Large intestine (tissue), 3 donors: ENCODE measurements at regions not wholly inside any gene's neighbourhood (a gene's known extent, or its start where the extent isn't known, plus 50 kb on each side); places are given as distances from the start of the nearest gene placed in this dataset.

Experiments used
- DNase-seq, 2 donors: peaks; one replicate each; pipeline versions ENCODE4 v3.0.0 to v3.0.0-alpha.2; 2013
- H3K27ac ChIP-seq: one replicate; pipeline ENCODE4 v1.5.1; 2013; ENCODE audit warnings: low read length
- H3K27me3 ChIP-seq: 2 replicates; pipeline ENCODE4 v1.6.1; 2013; ENCODE audit warnings: low read length; ENCODE audit not compliant: control insufficient read depth, insufficient read depth
- H3K36me3 ChIP-seq: 2 replicates; pipeline ENCODE4 v1.6.1; 2013; ENCODE audit warnings: low read length; ENCODE audit not compliant: control insufficient read depth, insufficient read depth
- H3K4me1 ChIP-seq: one replicate; pipeline ENCODE4 v1.6.1; 2013; ENCODE audit warnings: low read length; ENCODE audit not compliant: control insufficient read depth, insufficient read depth
- H3K4me3 ChIP-seq: one replicate; pipeline ENCODE4 v1.5.1; 2013; ENCODE audit warnings: low read length
- H3K9me3 ChIP-seq: one replicate; pipeline ENCODE4 v1.6.1; 2013; ENCODE audit warnings: mild to moderate bottlenecking, low read depth, low read length, moderate library complexity; ENCODE audit not compliant: control insufficient read depth
- WGBS: methylation state at CpG from one replicate; pipeline ENCODE4 v1.1.5; 2013; ENCODE audit warnings: low lambda C conversion rate; ENCODE audit not compliant: insufficient coverage; 5-methylcytosine and 5-hydroxymethylcytosine counted together

DNA sequence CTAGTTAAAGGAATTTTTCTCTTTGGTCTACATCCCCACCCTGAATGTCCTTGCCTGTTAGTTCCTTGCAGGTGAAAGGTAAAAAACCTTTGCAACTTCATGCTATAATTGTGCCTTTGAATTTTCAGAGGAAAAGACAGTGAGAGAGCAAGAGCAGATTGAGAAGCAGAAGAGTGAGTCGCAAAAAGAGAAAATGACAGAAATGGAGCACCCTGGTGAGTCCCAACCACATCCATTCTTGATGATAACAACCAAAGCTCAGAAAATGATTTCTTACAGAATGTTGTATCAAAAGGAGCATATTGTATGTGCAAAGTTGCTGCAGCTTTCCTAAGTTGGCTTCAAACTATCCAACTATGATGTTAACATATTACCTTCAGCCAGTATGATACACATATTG lies 165.2 kb upstream of the CENPW start:
- WGBS = no CpG with 5 or more reads among the region's 1 CpG

DNA sequence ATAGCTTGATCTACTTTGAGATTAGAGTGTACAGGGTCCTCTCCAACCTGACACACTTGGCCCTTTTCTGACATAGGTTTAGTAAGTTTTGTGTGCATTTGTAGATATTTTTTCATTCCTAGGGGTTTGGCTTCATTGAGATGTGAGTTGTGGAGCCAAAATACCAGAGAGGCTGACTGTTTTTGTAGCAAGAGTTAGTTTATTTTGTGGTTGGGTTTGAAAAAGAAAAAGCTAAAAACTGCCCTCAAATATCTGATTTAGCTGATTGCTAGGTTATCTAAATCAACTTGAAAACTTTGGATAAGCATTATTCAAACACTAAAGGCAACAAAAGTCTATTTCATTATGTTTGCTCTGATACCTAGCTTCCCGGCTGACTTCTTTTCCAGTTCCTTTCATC lies 164.7 kb upstream of the CENPW start:
- 71% methylated on average over 1 of the region's 1 CpG for WGBS
- Histone ChIP-seq H3K4me1 (no peaks in the 10 kb centered on the region), H3K27me3 (no peaks in the 10 kb centered on the region), H3K27ac (no peak overlapping the region), H3K9me3 (no peaks in the 10 kb centered on the region), H3K36me3 (no peaks in the 10 kb centered on the region), H3K4me3 (no peak overlapping the region)
- no peak for DNase-seq

More for the DNA sequence above, 165.2 kb upstream of the CENPW start:
- H3K27ac ChIP-seq = no peak overlapping the region
- no peak for DNase-seq
- H3K9me3 ChIP-seq = no peaks in the 10 kb centered on the region
- H3K4me3 ChIP-seq = no peak overlapping the region
- H3K36me3 ChIP-seq = no peaks in the 10 kb centered on the region
- H3K4me1 ChIP-seq = no peaks in the 10 kb centered on the region
- no peaks in the 10 kb centered on the region for H3K27me3 ChIP-seq

DNA sequence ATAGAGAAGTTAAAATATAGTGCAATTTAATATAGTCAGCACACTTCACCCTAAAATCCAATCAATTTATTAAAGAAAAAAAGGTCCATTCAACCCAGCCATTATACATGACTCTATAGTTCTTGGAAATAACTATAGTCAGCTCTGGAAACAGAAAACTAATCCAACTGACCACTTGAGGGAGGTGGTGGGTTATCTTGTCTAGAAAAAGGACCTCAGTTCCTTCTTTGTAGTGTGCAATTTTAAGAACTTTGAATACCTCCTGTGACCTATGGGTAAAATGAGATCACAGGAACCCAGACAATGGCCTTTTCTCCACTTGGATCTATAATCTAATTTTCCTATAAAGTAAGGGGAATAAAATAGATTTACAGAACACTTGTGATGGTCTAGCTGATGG lies 163.6 kb upstream of the CENPW start:
- Histone ChIP-seq H3K36me3 (no peaks in the 10 kb centered on the region), H3K4me3 (no peak overlapping the region), H3K27ac (no peak overlapping the region), H3K9me3 (no peaks in the 10 kb centered on the region), H3K27me3 (no peaks in the 10 kb centered on the region), H3K4me1 (no peaks in the 10 kb centered on the region)
- no peak for DNase-seq

DNA sequence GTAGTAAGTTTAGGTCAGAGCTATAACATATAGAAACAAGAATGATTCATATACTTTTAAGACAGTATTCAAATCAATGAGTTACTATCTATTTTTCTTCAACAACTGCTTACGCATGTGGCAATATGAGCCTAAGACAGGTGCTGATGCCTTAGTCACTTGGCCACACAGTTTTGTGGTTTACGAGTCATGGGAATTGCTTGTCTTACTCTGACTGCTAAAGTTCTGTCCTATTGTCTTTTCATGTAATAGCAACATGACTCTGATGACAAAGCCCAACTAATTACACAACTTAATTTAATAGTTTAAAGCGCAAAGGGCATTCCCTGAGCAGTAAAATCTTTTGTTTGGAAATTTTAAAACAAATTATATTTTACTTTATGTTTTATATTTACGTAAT lies 159.3 kb upstream of the CENPW start:
- no peaks in the 10 kb centered on the region for H3K27me3 ChIP-seq
- no peaks in the 10 kb centered on the region for H3K36me3 ChIP-seq
- H3K9me3 ChIP-seq = no peaks in the 10 kb centered on the region
- H3K4me3 ChIP-seq = no peak overlapping the region
- H3K27ac ChIP-seq = no peak overlapping the region
- no peak for DNase-seq
- H3K4me1 ChIP-seq = peaks cover 7% of the 10 kb centered on the region
- WGBS = 100% methylated on average over 3 of the region's 4 CpGs

DNA sequence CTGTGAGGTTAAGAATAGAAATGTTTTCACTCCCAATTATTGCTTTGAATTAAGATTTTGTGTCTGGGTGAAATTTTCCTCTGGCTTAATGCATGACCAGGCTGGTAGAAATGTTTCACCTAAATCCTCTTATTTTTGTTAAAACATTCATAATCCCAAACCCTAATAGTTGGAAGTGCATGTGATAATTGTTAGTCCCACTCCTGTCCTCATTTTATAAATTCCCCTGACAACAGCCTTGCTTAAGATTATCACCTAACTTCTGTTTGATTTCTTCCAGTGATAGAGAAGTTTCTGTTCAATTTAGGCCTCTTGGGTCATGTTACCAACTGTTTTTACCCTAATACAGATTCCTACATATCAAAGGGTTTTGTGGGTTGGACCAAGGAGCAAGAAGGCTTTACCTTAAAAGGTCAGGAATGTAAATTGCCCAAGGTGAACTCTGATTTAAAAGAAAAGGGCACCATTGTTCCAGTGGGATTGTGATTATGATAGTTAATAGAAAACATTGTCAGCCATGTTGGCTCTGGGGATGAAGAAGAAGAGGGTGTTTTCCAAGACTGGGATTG lies 158.7 kb upstream of the CENPW start:
- Histone ChIP-seq H3K9me3 (no peaks in the 10 kb centered on the region), H3K27me3 (no peaks in the 10 kb centered on the region), H3K36me3 (no peaks in the 10 kb centered on the region), H3K4me1 (peaks cover 7% of the 10 kb centered on the region), H3K4me3 (no peak overlapping the region), H3K27ac (no peak overlapping the region)
- no peak for DNase-seq

DNA sequence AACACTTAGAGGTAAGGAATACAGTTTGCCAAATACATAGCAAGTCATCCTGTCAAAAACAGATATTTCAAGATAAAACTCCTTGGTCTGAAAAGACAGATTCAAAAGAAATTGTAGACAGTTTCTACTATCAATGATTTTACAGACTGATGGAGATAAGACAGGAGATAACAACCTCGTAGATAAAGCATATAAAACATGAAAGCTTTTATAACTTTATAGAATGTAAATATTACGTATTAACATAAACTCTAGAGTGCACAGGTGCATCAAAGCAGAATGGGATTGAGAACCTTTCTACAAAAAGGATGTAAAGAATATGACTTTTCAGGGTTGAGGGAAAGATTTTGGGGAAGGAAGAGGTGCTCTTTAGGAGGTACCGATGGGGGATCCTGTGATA lies 158.0 kb upstream of the CENPW start:
- H3K4me1 ChIP-seq = peaks cover 7% of the 10 kb centered on the region
- DNase-seq = no peak
- H3K9me3 ChIP-seq = no peaks in the 10 kb centered on the region
- no CpG with 5 or more reads among the region's 3 CpGs for WGBS
- H3K4me3 ChIP-seq = no peak overlapping the region
- no peak overlapping the region for H3K27ac ChIP-seq
- no peaks in the 10 kb centered on the region for H3K27me3 ChIP-seq
- H3K36me3 ChIP-seq = no peaks in the 10 kb centered on the region

DNA sequence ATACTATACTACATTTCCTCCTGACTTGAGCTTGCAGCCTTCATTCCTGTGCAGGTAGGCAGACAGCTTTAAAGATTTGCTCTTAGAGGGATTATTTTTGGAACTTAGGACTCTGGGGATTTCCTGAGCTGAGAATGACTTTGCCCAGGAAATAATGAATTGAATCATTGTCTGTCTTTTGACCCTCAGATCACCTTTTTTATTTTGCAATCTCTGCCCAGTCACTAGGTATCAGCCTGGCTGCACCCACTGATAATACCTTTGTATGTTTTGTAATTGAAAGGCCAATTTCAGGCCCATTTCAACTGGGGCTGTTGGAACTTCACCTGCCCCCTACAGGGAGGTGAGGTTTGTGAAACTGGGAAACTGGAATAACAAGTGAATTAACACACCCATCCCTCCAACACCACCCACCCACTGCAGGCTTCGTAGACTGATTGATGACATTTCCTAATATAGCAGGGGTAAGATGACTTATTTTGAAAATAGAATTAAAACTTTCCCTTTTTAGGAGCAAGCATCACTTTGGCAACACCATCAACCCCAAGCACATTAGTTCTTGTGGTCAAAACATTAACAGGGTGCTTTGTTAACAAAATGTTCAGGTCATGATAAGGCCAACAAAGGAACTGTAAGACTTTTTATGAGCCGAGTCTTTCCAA lies 157.1 kb upstream of the CENPW start:
- 55% methylated on average over 2 of the region's 2 CpGs for WGBS
- H3K36me3 ChIP-seq = no peaks in the 10 kb centered on the region
- H3K4me1 ChIP-seq = peaks cover 7% of the 10 kb centered on the region
- no peaks in the 10 kb centered on the region for H3K9me3 ChIP-seq
- no peaks in the 10 kb centered on the region for H3K27me3 ChIP-seq
- H3K4me3 ChIP-seq = no peak overlapping the region
- H3K27ac ChIP-seq = peak overlapping the region; percentile 5
- DNase-seq = peak; percentile 40 to 75

DNA sequence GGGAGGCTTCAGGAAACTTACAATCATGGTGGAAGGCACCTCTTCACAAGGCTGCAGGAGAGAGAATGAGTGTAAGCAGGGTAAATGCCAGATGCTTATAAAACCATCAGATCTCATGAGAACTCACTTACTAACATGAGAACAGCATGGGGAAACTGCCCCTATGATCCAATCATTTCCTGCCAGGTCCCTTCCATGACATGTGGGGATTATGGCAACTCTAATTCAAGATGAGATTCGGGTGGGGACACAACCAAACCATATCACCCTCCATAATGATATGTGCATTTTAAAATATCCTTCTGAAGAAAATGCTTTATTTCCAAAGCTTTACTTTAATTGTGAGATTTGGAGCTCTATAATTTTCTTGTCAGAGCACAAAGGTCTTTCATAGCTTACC lies 154.1 kb upstream of the CENPW start:
- WGBS = no CpG with 5 or more reads among the region's 1 CpG
- H3K4me1 ChIP-seq = peaks cover 7% of the 10 kb centered on the region
- no peak overlapping the region for H3K27ac ChIP-seq
- no peaks in the 10 kb centered on the region for H3K9me3 ChIP-seq
- no peak for DNase-seq
- H3K27me3 ChIP-seq = no peaks in the 10 kb centered on the region
- no peak overlapping the region for H3K4me3 ChIP-seq
- no peaks in the 10 kb centered on the region for H3K36me3 ChIP-seq

DNA sequence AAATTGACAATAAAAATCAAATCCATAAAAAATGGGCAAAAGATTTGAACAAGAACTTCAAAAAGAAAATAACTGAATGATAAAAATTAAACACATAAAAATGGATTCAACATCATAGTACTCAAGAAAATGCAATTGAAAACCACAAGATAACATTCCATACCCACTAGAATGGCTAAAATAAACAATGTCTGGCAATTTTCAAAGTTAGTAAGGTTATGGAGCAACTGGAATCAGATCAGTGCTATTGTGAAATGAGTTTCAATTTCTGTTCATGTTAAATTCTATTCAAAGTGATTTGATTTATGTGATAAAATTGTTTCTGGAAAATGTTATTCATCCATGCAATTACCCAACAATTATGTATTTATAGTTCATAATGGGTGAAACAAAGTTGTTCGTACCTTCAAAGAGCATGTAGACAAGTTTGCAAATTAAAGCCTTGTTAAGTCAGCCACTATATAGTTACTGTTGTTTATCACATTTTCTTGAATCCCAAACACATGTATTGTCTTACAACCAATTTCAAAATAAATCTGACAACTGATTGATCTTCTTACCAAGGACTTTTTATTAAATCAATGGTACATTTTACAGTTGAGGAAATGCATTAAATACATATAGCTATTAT lies 151.5 kb upstream of the CENPW start:
- Histone ChIP-seq H3K36me3 (no peaks in the 10 kb centered on the region), H3K27ac (no peak overlapping the region), H3K27me3 (no peaks in the 10 kb centered on the region), H3K9me3 (no peaks in the 10 kb centered on the region), H3K4me1 (peaks cover 1% of the 10 kb centered on the region), H3K4me3 (no peak overlapping the region)
- WGBS = no CpG with 5 or more reads among the region's 1 CpG
- DNase-seq = no peak

DNA sequence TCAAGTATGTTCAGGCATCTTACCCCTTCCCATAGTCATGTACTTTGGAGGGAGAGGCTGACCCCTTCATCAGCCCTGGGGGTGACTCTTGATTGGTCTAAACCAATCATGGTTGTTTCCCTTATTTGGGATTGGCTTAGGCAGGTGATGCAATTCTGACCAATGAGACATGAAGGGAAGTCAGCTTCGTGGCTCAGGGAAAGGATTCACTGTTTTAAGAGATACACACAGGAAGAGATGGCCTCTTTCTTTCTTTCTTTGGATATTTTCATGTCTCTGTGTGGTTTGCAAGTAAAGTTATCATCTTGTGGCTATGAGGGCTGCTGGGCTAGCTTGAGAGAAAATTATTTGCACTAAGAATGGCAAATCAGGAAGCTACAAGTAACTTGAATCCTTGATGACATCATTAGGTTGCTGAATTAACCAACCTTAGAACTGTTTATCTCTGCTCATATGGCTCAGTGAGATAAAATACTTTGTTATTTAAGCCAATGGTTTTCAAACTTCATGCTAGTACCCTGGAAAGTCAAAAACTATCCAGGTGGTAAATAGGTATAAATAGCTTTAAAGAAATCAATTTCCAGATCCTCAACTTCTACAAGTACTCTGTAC lies 144.2 kb upstream of the CENPW start:
- Histone ChIP-seq H3K4me3 (no peak overlapping the region), H3K4me1 (no peaks in the 10 kb centered on the region), H3K9me3 (no peaks in the 10 kb centered on the region), H3K36me3 (no peaks in the 10 kb centered on the region), H3K27ac (no peak overlapping the region), H3K27me3 (no peaks in the 10 kb centered on the region)
- no CpG with 5 or more reads among the region's 1 CpG for WGBS
- DNase-seq = no peak
